ENCODE measurements at regions not wholly inside any gene's neighbourhood (a gene's known extent, or its start where the extent isn't known, plus 50 kb on each side); places are given as distances from the start of the nearest gene placed in this dataset.
A peak's percentile ranks its signal among the peaks of the same experiment; 100 is the strongest.

GRCh38 chr1:244318078-244318477 lies 133.6 kb downstream of the ADSS2 start:
- DNase-seq (ENCODE audit: low read depth in 6 of 9, low spot score in 9 of 9) = no peak
- 98% methylated on average over 4 of the region's 4 CpGs for WGBS
- Histone ChIP-seq H3K36me3 (ENCODE audit: control insufficient read depth in 2 of 2, insufficient read depth in 2 of 2, low read length in 1 of 2) (no peaks in the 10 kb centered on the region), H3K4me1 (ENCODE audit: control insufficient read depth in 2 of 2, insufficient read depth in 2 of 2, low read length in 2 of 2) (peaks cover 0 to 14% of the 10 kb centered on the region in 2 donors), H3K27ac (ENCODE audit: low read depth in 1 of 2, low read length in 1 of 2) (no peak overlapping the region), H3K27me3 (ENCODE audit: control insufficient read depth in 2 of 2, insufficient read depth in 1 of 2, low read length in 1 of 2) (no peaks in the 10 kb centered on the region), H3K4me3 (ENCODE audit: low read length in 2 of 2) (no peak overlapping the region), H3K9me3 (ENCODE audit: control insufficient read depth in 2 of 2, insufficient read depth in 1 of 2, low read length in 1 of 2) (no peaks in the 10 kb centered on the region)

GRCh38 chr1:244318512-244318911 lies 133.2 kb downstream of the ADSS2 start:
- WGBS = 79% methylated on average over 5 of the region's 5 CpGs
- no peak for DNase-seq (ENCODE audit: low read depth in 6 of 9, low spot score in 9 of 9)
- Histone ChIP-seq H3K4me3 (ENCODE audit: low read length in 2 of 2) (no peak overlapping the region), H3K9me3 (ENCODE audit: control insufficient read depth in 2 of 2, insufficient read depth in 1 of 2, low read length in 1 of 2) (no peaks in the 10 kb centered on the region), H3K4me1 (ENCODE audit: control insufficient read depth in 2 of 2, insufficient read depth in 2 of 2, low read length in 2 of 2) (peaks cover 0 to 14% of the 10 kb centered on the region in 2 donors), H3K27ac (ENCODE audit: low read depth in 1 of 2, low read length in 1 of 2) (no peak overlapping the region), H3K27me3 (ENCODE audit: control insufficient read depth in 2 of 2, insufficient read depth in 1 of 2, low read length in 1 of 2) (no peaks in the 10 kb centered on the region), H3K36me3 (ENCODE audit: control insufficient read depth in 2 of 2, insufficient read depth in 2 of 2, low read length in 1 of 2) (no peaks in the 10 kb centered on the region)

- H3K27ac ChIP-seq (ENCODE audit: low read depth in 1 of 2, low read length in 1 of 2) = peak overlapping the region in 1 of 2 donors; percentile 31
- WGBS = 50% methylated on average over 9 of the region's 9 CpGs
- H3K4me3 ChIP-seq (ENCODE audit: low read length in 2 of 2) = no peak overlapping the region
- H3K4me1 ChIP-seq (ENCODE audit: control insufficient read depth in 2 of 2, insufficient read depth in 2 of 2, low read length in 2 of 2) = peaks cover 0 to 14% of the 10 kb centered on the region in 2 donors
- no peaks in the 10 kb centered on the region for H3K36me3 ChIP-seq (ENCODE audit: control insufficient read depth in 2 of 2, insufficient read depth in 2 of 2, low read length in 1 of 2)
- H3K9me3 ChIP-seq (ENCODE audit: control insufficient read depth in 2 of 2, insufficient read depth in 1 of 2, low read length in 1 of 2) = no peaks in the 10 kb centered on the region
- no peak for DNase-seq (ENCODE audit: low read depth in 6 of 9, low spot score in 9 of 9)
- H3K27me3 ChIP-seq (ENCODE audit: control insufficient read depth in 2 of 2, insufficient read depth in 1 of 2, low read length in 1 of 2) = no peaks in the 10 kb centered on the region
These were observed 132.2 kb downstream of the ADSS2 start for GRCh38 chr1:244319283-244320132.

GRCh38 chr1:244322181-244322580 lies 129.5 kb downstream of the ADSS2 start:
- Histone ChIP-seq H3K36me3 (ENCODE audit: control insufficient read depth in 2 of 2, insufficient read depth in 2 of 2, low read length in 1 of 2) (no peaks in the 10 kb centered on the region), H3K4me1 (ENCODE audit: control insufficient read depth in 2 of 2, insufficient read depth in 2 of 2, low read length in 2 of 2) (peaks cover 0 to 17% of the 10 kb centered on the region in 2 donors), H3K27me3 (ENCODE audit: control insufficient read depth in 2 of 2, insufficient read depth in 1 of 2, low read length in 1 of 2) (no peaks in the 10 kb centered on the region), H3K9me3 (ENCODE audit: control insufficient read depth in 2 of 2, insufficient read depth in 1 of 2, low read length in 1 of 2) (no peaks in the 10 kb centered on the region), H3K4me3 (ENCODE audit: low read length in 2 of 2) (no peak overlapping the region), H3K27ac (ENCODE audit: low read depth in 1 of 2, low read length in 1 of 2) (no peak overlapping the region)
- DNase-seq (ENCODE audit: low read depth in 6 of 9, low spot score in 9 of 9) = no peak
- 96% methylated on average over 1 of the region's 1 CpG for WGBS

GRCh38 chr1:244322791-244323521 lies 128.8 kb downstream of the ADSS2 start:
- Histone ChIP-seq H3K27ac (ENCODE audit: low read depth in 1 of 2, low read length in 1 of 2) (peak overlapping the region in 1 of 2 donors; percentile 31), H3K36me3 (ENCODE audit: control insufficient read depth in 2 of 2, insufficient read depth in 2 of 2, low read length in 1 of 2) (no peaks in the 10 kb centered on the region), H3K4me3 (ENCODE audit: low read length in 2 of 2) (no peak overlapping the region), H3K9me3 (ENCODE audit: control insufficient read depth in 2 of 2, insufficient read depth in 1 of 2, low read length in 1 of 2) (no peaks in the 10 kb centered on the region), H3K27me3 (ENCODE audit: control insufficient read depth in 2 of 2, insufficient read depth in 1 of 2, low read length in 1 of 2) (no peaks in the 10 kb centered on the region), H3K4me1 (ENCODE audit: control insufficient read depth in 2 of 2, insufficient read depth in 2 of 2, low read length in 2 of 2) (peaks cover 0 to 17% of the 10 kb centered on the region in 2 donors)
- 68% methylated on average over 6 of the region's 6 CpGs for WGBS
- no peak for DNase-seq (ENCODE audit: low read depth in 6 of 9, low spot score in 9 of 9)

GRCh38 chr1:244324176-244324883 lies 127.4 kb downstream of the ADSS2 start:
- H3K36me3 ChIP-seq (ENCODE audit: control insufficient read depth in 2 of 2, insufficient read depth in 2 of 2, low read length in 1 of 2) = no peaks in the 10 kb centered on the region
- H3K27me3 ChIP-seq (ENCODE audit: control insufficient read depth in 2 of 2, insufficient read depth in 1 of 2, low read length in 1 of 2) = no peaks in the 10 kb centered on the region
- H3K4me3 ChIP-seq (ENCODE audit: low read length in 2 of 2) = no peak overlapping the region
- no peak overlapping the region for H3K27ac ChIP-seq (ENCODE audit: low read depth in 1 of 2, low read length in 1 of 2)
- H3K4me1 ChIP-seq (ENCODE audit: control insufficient read depth in 2 of 2, insufficient read depth in 2 of 2, low read length in 2 of 2) = peaks cover 0 to 11% of the 10 kb centered on the region in 2 donors
- 97% methylated on average over 8 of the region's 8 CpGs for WGBS
- no peak for DNase-seq (ENCODE audit: low read depth in 6 of 9, low spot score in 9 of 9)
- H3K9me3 ChIP-seq (ENCODE audit: control insufficient read depth in 2 of 2, insufficient read depth in 1 of 2, low read length in 1 of 2) = no peaks in the 10 kb centered on the region

GRCh38 chr1:244325056-244325758 lies 126.5 kb downstream of the ADSS2 start:
- no peak overlapping the region for H3K4me3 ChIP-seq (ENCODE audit: low read length in 2 of 2)
- no peaks in the 10 kb centered on the region for H3K9me3 ChIP-seq (ENCODE audit: control insufficient read depth in 2 of 2, insufficient read depth in 1 of 2, low read length in 1 of 2)
- no peaks in the 10 kb centered on the region for H3K27me3 ChIP-seq (ENCODE audit: control insufficient read depth in 2 of 2, insufficient read depth in 1 of 2, low read length in 1 of 2)
- 52% methylated on average over 8 of the region's 8 CpGs for WGBS
- H3K4me1 ChIP-seq (ENCODE audit: control insufficient read depth in 2 of 2, insufficient read depth in 2 of 2, low read length in 2 of 2) = peaks cover 0 to 3% of the 10 kb centered on the region in 2 donors
- no peak for DNase-seq (ENCODE audit: low read depth in 6 of 9, low spot score in 9 of 9)
- H3K27ac ChIP-seq (ENCODE audit: low read depth in 1 of 2, low read length in 1 of 2) = no peak overlapping the region
- H3K36me3 ChIP-seq (ENCODE audit: control insufficient read depth in 2 of 2, insufficient read depth in 2 of 2, low read length in 1 of 2) = no peaks in the 10 kb centered on the region

- DNase-seq (ENCODE audit: low read depth in 6 of 9, low spot score in 9 of 9) = no peak
- H3K27ac ChIP-seq (ENCODE audit: low read depth in 1 of 2, low read length in 1 of 2) = no peak overlapping the region
- peaks cover 0 to 3% of the 10 kb centered on the region in 2 donors for H3K4me1 ChIP-seq (ENCODE audit: control insufficient read depth in 2 of 2, insufficient read depth in 2 of 2, low read length in 2 of 2)
- no peak overlapping the region for H3K4me3 ChIP-seq (ENCODE audit: low read length in 2 of 2)
- no peaks in the 10 kb centered on the region for H3K9me3 ChIP-seq (ENCODE audit: control insufficient read depth in 2 of 2, insufficient read depth in 1 of 2, low read length in 1 of 2)
- no peaks in the 10 kb centered on the region for H3K36me3 ChIP-seq (ENCODE audit: control insufficient read depth in 2 of 2, insufficient read depth in 2 of 2, low read length in 1 of 2)
- no peaks in the 10 kb centered on the region for H3K27me3 ChIP-seq (ENCODE audit: control insufficient read depth in 2 of 2, insufficient read depth in 1 of 2, low read length in 1 of 2)
- WGBS = 90% methylated on average over 2 of the region's 2 CpGs
These were observed 125.0 kb downstream of the ADSS2 start for GRCh38 chr1:244326757-244327156.
